Type B pancreatic cell (in vitro differentiated cells): ENCODE measurements at regions not wholly inside any gene's neighbourhood (a gene's known extent, or its start where the extent isn't known, plus 50 kb on each side); places are given as distances from the start of the nearest gene placed in this dataset.
A peak's percentile ranks its signal among the peaks of the same experiment; 100 is the strongest.

ENCODE experiments used
- DNase-seq: peaks from one replicate; pipeline ENCODE4 v3.0.0; 2021; ENCODE audit warnings: mixed read lengths; ENCODE audit not compliant: unreplicated experiment; ENCODE audit errors: extremely low spot score
- H3K27ac Mint-ChIP-seq: 2 replicates; pipeline ENCODE4 v1.8.0; 2021; ENCODE audit warnings: mild to moderate bottlenecking, mixed read lengths
- H3K27me3 Mint-ChIP-seq: 2 replicates; pipeline ENCODE4 v1.8.0; 2021; ENCODE audit warnings: mixed read lengths
- H3K36me3 Mint-ChIP-seq: 2 replicates; pipeline ENCODE4 v1.8.0; 2021; ENCODE audit warnings: mixed read lengths
- H3K4me1 Mint-ChIP-seq: one replicate; pipeline ENCODE4 v1.8.0; 2021; ENCODE audit warnings: mixed read lengths; ENCODE audit not compliant: unreplicated experiment
- H3K4me3 Mint-ChIP-seq: 2 replicates; pipeline ENCODE4 v1.8.0; 2021; ENCODE audit warnings: mild to moderate bottlenecking, mixed read lengths
- H3K9me3 Mint-ChIP-seq: 2 replicates; pipeline ENCODE4 v1.8.0; 2021; ENCODE audit warnings: mixed read lengths
- TF ChIP-seq, protein P1 (sequence below): fragments of 200-600 bp; sonication (generic); conservative IDR thresholded peaks from 2 replicates; pipeline ENCODE4 v1.5.0; 2021; ENCODE audit warnings: antibody characterized with exemption, mild to moderate bottlenecking

DNA sequence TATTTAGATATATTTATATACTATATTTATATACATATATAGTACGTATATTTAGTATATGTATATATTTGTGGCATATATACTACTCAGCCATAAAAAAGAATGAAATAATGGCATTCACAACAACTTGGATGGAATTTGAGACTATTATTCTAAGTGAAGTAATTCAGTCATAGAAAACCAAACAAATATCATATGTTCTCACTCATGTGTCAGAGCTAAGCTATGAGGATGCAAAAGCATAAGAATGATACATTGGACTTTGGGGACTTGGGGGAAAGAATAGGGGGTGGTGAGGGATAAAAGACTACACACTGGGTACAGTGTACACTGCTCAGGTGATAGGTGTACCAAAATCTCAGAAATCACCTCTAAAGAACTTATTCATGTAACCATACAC lies 1015.7 kb downstream of the EFNB2 start:
- Mint-ChIP-seq H3K9me3 (peaks cover 4% of the 10 kb centered on the region), H3K4me1 (no peaks in the 10 kb centered on the region), H3K4me3 (no peak overlapping the region), H3K36me3 (no peaks in the 10 kb centered on the region), H3K27ac (no peak overlapping the region), H3K27me3 (no peaks in the 10 kb centered on the region)
- TF ChIP-seq, protein P1, sequence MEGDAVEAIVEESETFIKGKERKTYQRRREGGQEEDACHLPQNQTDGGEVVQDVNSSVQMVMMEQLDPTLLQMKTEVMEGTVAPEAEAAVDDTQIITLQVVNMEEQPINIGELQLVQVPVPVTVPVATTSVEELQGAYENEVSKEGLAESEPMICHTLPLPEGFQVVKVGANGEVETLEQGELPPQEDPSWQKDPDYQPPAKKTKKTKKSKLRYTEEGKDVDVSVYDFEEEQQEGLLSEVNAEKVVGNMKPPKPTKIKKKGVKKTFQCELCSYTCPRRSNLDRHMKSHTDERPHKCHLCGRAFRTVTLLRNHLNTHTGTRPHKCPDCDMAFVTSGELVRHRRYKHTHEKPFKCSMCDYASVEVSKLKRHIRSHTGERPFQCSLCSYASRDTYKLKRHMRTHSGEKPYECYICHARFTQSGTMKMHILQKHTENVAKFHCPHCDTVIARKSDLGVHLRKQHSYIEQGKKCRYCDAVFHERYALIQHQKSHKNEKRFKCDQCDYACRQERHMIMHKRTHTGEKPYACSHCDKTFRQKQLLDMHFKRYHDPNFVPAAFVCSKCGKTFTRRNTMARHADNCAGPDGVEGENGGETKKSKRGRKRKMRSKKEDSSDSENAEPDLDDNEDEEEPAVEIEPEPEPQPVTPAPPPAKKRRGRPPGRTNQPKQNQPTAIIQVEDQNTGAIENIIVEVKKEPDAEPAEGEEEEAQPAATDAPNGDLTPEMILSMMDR = no peak
- no peak for DNase-seq

DNA sequence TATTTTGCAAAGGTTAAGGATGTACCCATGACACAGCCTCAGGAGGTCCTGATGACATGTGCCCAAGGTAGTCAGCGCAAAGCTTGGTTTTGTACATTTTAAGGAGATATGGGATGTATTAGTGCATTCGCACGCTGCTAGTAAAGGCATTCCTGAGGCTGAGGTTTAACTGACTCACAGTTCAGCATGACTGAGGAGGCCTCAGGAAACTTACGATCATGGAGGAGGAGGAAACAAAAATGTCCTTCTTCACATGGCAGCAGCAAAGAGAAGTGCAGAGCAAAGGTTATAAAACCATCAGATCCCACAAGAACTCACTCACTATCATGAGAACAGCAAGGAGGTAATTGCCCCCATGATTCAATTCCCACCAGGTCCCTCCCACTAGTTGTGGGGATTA lies 1017.4 kb downstream of the EFNB2 start:
- no peaks in the 10 kb centered on the region for H3K36me3 Mint-ChIP-seq
- no peak overlapping the region for H3K27ac Mint-ChIP-seq
- no peaks in the 10 kb centered on the region for H3K4me1 Mint-ChIP-seq
- H3K9me3 Mint-ChIP-seq = peaks cover 4% of the 10 kb centered on the region
- no peak overlapping the region for H3K4me3 Mint-ChIP-seq
- TF ChIP-seq, protein P1 = peak; percentile 45
- no peaks in the 10 kb centered on the region for H3K27me3 Mint-ChIP-seq
- no peak for DNase-seq

DNA sequence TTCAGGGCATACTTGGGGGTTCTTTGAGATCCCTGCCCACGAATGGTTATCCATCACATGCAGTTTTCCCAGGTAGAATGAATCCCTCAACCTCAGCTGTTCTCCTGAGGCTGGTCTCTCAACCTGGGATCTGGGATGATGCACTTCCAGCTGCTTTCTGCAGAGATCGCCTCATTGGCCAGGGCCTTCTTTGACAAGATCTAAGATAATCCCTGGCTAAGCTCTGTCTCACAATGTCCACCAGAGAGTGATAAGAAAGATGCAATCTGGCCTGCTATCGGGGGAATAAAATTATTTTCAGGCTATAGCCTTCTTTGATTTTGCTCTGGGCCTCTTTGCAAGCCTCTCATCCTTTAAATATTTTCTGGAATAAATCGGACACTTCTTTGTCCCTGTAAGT lies 1021.1 kb downstream of the EFNB2 start:
- no peak for DNase-seq
- no peaks in the 10 kb centered on the region for H3K36me3 Mint-ChIP-seq
- H3K27ac Mint-ChIP-seq = no peak overlapping the region
- TF ChIP-seq, protein P1 = no peak
- no peaks in the 10 kb centered on the region for H3K27me3 Mint-ChIP-seq
- no peak overlapping the region for H3K4me3 Mint-ChIP-seq
- H3K4me1 Mint-ChIP-seq = no peaks in the 10 kb centered on the region
- no peaks in the 10 kb centered on the region for H3K9me3 Mint-ChIP-seq

DNA sequence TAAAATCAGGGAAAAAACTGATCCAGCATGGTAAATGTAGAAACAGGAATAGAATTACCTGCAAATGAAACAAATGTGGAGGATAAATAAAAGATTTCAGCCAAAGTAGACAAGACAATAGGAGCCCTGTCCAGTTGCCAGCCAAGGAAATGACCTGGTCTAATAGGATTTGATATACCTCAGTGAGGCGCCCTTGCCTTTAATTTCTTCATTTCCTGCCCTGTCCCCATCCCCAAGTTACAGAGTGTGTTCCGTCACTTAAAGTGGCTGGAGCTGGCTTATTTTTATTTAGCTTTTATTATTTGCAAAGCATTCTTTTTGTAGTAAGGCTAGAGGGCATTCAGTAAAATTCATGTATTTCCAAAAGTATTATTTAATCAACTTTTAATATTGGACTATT lies 1022.0 kb downstream of the EFNB2 start:
- Mint-ChIP-seq H3K36me3 (no peaks in the 10 kb centered on the region), H3K9me3 (no peaks in the 10 kb centered on the region), H3K4me3 (no peak overlapping the region), H3K27me3 (no peaks in the 10 kb centered on the region), H3K27ac (no peak overlapping the region), H3K4me1 (no peaks in the 10 kb centered on the region)
- no peak for DNase-seq
- TF ChIP-seq, protein P1 = no peak

DNA sequence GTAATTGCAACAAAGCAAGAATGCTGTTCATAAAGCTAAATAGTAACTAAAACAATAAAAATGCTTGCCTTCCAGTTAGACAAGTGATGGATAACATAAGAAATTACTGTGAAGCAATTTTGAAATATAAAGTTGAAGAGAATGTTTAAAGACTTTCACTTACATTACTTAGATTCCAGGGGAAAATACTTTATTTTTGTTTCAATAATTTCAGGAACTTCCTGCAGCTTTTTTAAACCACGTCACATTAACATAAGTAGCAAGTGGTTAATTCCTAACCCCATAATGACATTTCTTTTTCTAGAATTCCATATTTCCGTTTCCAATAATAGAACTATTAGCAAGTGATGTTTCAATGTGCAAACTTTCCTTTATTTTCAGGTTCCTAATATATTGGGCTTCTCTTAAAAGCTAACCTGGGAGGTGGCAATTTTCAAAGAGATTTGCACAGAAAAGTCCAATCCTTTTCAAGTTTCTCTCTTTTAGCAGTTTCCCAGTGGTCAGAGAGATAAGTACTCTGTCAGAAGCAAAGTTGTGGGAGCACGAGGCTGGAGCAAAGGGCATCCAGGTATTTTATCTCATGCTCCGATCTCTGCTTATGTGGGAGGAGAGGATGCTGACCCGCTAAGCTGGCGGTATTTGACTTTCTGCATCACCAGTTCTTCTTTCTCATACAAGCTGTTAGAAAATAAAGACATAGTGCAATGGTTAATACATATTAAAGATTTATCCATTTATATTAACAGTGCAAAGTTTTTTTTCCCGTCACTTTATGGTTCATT lies 1025.3 kb downstream of the EFNB2 start:
- TF ChIP-seq, protein P1 = no peak
- Mint-ChIP-seq H3K9me3 (no peaks in the 10 kb centered on the region), H3K27ac (no peak overlapping the region), H3K27me3 (no peaks in the 10 kb centered on the region), H3K4me3 (no peak overlapping the region), H3K36me3 (no peaks in the 10 kb centered on the region), H3K4me1 (no peaks in the 10 kb centered on the region)
- DNase-seq = no peak

DNA sequence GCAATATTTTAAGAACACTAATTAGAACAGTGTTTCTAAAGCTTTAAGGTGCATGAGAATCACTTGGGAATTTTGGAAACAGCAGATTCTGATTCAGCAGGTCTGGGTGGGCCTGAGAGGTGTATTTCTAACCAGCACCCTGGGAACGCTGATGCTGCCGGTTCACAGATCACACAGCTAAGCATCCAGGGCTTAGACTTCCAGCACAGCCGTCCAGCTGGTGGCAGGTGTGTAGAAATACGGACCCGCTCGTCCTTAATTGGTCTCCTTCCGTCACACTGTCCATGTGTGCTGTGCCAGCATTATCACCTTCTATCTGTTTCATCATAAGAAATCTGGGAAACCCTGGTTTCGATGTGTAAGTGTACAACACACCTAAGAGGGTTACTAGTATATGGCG lies 1029.0 kb downstream of the EFNB2 start:
- peaks cover under 1% of the 10 kb centered on the region for H3K9me3 Mint-ChIP-seq

More for the DNA sequence above, 1029.0 kb downstream of the EFNB2 start:
- Mint-ChIP-seq H3K4me3 (no peak overlapping the region), H3K27me3 (no peaks in the 10 kb centered on the region), H3K27ac (no peak overlapping the region), H3K36me3 (no peaks in the 10 kb centered on the region), H3K4me1 (no peaks in the 10 kb centered on the region)
- TF ChIP-seq, protein P1 = no peak
- DNase-seq = no peak
